B cell (primary cell): ENCODE measurements at regions not wholly inside any gene's neighbourhood (a gene's known extent, or its start where the extent isn't known, plus 50 kb on each side); places are given as distances from the start of the nearest gene placed in this dataset.

ENCODE experiments used
- ATAC-seq: fragments of 200-7000 bp; cut with Tn5 transposase; one replicate; pipeline ENCODE4 v1.10.0; 2021; ENCODE audit warnings: low read depth, mild to moderate bottlenecking, moderate number of reproducible peaks, moderate library complexity
- CTCF ChIA-PET: fragments of 350-600 bp; sonication (Branson Sonifier 250); formaldehyde crosslinking; loops from one replicate; lab custom pipeline; 2021; ENCODE audit warnings: antibody characterized with exemption, inconsistent platforms; lab: Charles Lee
- POLR2A ChIA-PET: fragments of 350-600 bp; sonication (Branson Sonifier 250); formaldehyde crosslinking; loops from one replicate; lab custom pipeline; 2021; ENCODE audit warnings: antibody characterized with exemption; lab: Charles Lee
- DNase-seq: peaks from one replicate; pipeline ENCODE4 v3.0.0; 2013
- H2AFZ ChIP-seq: 2 replicates; pipeline ENCODE4 v1.6.1; 2012; ENCODE audit warnings: mild to moderate bottlenecking, low read depth, low read length; ENCODE audit not compliant: insufficient read depth, poor library complexity, severe bottlenecking
- H3K27ac ChIP-seq, 2 donors: 1 replicate in 1 of 2; 2 replicates in 1 of 2; pipeline ENCODE4 v1.5.1; 2012 to 2013; ENCODE audit warnings: low read length in 2 of 2, mild to moderate bottlenecking in 2 of 2, moderate library complexity in 1 of 2
- H3K27me3 ChIP-seq, 4 experiments: fragments of 200-600 bp in 1 of 4; sonication (generic) in 1 of 4; replicated peaks in 1 of 4; 1 replicate in 2 of 4; 2 replicates in 2 of 4; pipeline versions ENCODE4 v1.6.1 to v1.7.0; 2013 to 2016; ENCODE audit warnings: low read length in 3 of 4, mild to moderate bottlenecking in 2 of 4, mixed read lengths in 1 of 4, moderate library complexity in 1 of 4; ENCODE audit not compliant: insufficient read depth in 4 of 4, control insufficient read depth in 3 of 4; ENCODE audit errors: control extremely low read depth in 1 of 4
- H3K36me3 ChIP-seq, 2 experiments: replicated peaks in 1 of 2; 1 replicate in 1 of 2; 2 replicates in 1 of 2; pipeline versions ENCODE4 v1.6.1 to v1.7.1; 2013; ENCODE audit warnings: low read length in 1 of 2; ENCODE audit not compliant: insufficient read depth in 2 of 2, control insufficient read depth in 1 of 2; ENCODE audit errors: control extremely low read depth in 1 of 2, extremely low read depth in 1 of 2
- H3K4me1 ChIP-seq, 2 donors: fragments of 200-600 bp in 1 of 2; sonication (generic) in 1 of 2; 1 replicate in 1 of 2; 2 replicates in 1 of 2; pipeline versions ENCODE4 v1.5.1 to v1.6.1; 2013 to 2017; ENCODE audit warnings: low read length in 2 of 2; ENCODE audit not compliant: control insufficient read depth in 2 of 2, insufficient read depth in 2 of 2
- H3K4me2 ChIP-seq: replicated peaks from 2 replicates; pipeline ENCODE3; 2012; ENCODE audit warnings: mild to moderate bottlenecking, low read depth, low read length; ENCODE audit not compliant: poor library complexity, severe bottlenecking
- H3K4me3 ChIP-seq, 5 experiments: fragments of 200-600 bp in 1 of 5; sonication (generic) in 1 of 5; 1 replicate in 3 of 5; 2 replicates in 2 of 5; pipeline versions ENCODE4 v1.5.1 to v1.7.0; 2011 to 2016; ENCODE audit warnings: low read length in 4 of 5, mild to moderate bottlenecking in 4 of 5, low read depth in 2 of 5, control low read depth in 1 of 5, moderate library complexity in 1 of 5; ENCODE audit not compliant: insufficient read depth in 1 of 5; ENCODE audit errors: control extremely low read depth in 1 of 5, extremely low read depth in 1 of 5
- H3K79me2 ChIP-seq: fragments of 200-600 bp; sonication (generic); one replicate; pipeline ENCODE4 v1.6.0; 2016; ENCODE audit warnings: low read length; ENCODE audit not compliant: control insufficient read depth, insufficient read depth
- H3K9ac ChIP-seq: fragments of 200-600 bp; sonication (generic); 2 replicates; pipeline ENCODE4 v1.6.1; 2017; ENCODE audit warnings: mild to moderate bottlenecking, low read length, moderate library complexity
- H3K9me3 ChIP-seq, 3 donors: one replicate each; pipeline versions ENCODE4 v1.6.1 to v1.7.1; 2013; ENCODE audit warnings: low read length in 2 of 3; ENCODE audit not compliant: control insufficient read depth in 2 of 3, insufficient read depth in 1 of 3; ENCODE audit errors: control extremely low read depth in 1 of 3
- H4K20me1 ChIP-seq: 2 replicates; pipeline ENCODE4 v1.6.0; 2012; ENCODE audit warnings: mild to moderate bottlenecking, low read length; ENCODE audit not compliant: insufficient read depth, control insufficient read depth, poor library complexity, severe bottlenecking
- H3K27ac Mint-ChIP-seq: one replicate; pipeline ENCODE4 v1.8.0; 2021; ENCODE audit warnings: mixed read lengths
- H3K27me3 Mint-ChIP-seq: one replicate; pipeline ENCODE4 v1.8.0; 2021; ENCODE audit warnings: mixed read lengths
- H3K4me1 Mint-ChIP-seq: one replicate; pipeline ENCODE4 v1.8.0; 2021; ENCODE audit warnings: mixed read lengths
- H3K4me3 Mint-ChIP-seq: one replicate; pipeline ENCODE4 v1.8.0; 2021; ENCODE audit warnings: mixed read lengths
- H3K9me3 Mint-ChIP-seq: one replicate; pipeline ENCODE4 v1.8.0; 2022; ENCODE audit warnings: mixed read lengths; ENCODE audit not compliant: insufficient read depth
- EZH2 ChIP-seq: IDR thresholded peaks from 2 replicates; pipeline ENCODE4 v1.6.1; 2012; ENCODE audit warnings: borderline replicate concordance, low read depth, mild to moderate bottlenecking, moderate library complexity, low read length; ENCODE audit not compliant: insufficient read depth, poor library complexity, severe bottlenecking
- WGBS: methylation state at CpG from one replicate; pipeline ENCODE4 v1.1.5; 2013; ENCODE audit warnings: missing lambda C conversion rate; ENCODE audit not compliant: insufficient coverage; 5-methylcytosine and 5-hydroxymethylcytosine counted together
- intact Hi-C: fragments of 100-400 bp; cut with micrococcal nuclease; formaldehyde crosslinking; loops from one replicate; pipeline ENCODE4 v1.10.0; 2022
- TF ChIP-seq, protein P1 (sequence below): fragments of 200-600 bp; IDR thresholded peaks from one replicate; pipeline ENCODE4 v1.8.0; 2022; ENCODE audit warnings: antibody characterized with exemption, mild to moderate bottlenecking

DNA sequence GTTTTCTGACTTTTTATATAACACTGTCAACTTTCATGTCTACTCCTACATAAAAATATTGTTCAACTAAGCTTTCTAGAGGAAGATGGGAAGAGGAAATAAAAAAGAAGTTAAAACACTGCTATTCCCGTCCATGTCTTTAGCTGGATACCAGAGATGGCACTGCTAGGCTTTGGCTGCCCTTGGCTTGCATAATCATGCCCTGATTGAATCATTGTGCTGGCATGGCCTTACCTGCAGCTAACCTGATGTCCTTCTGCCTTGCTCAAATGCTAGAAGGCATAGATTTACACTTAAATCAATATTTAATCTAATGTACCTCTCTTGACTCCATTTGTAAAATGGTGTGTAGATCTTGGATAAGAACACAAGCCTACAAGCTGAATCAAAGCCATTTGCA, 539.7 kb upstream of the IL12A start:
- H3K79me2 ChIP-seq: no peaks in the 10 kb centered on the region
- WGBS: 92% methylated on average over 1 of the region's 1 CpG
- no peak overlapping the region for H3K4me3 ChIP-seq
- no peak overlapping the region for H2AFZ ChIP-seq
- H3K4me3 Mint-ChIP-seq: no peak overlapping the region
- H3K36me3 ChIP-seq: no peaks in the 10 kb centered on the region
- no peak overlapping the region for H3K9ac ChIP-seq
- no peaks in the 10 kb centered on the region for H3K9me3 ChIP-seq
- ChIA-PET POLR2A (no interaction called here), CTCF (no interaction called here)
- no peaks in the 10 kb centered on the region for H3K27me3 ChIP-seq
- ATAC-seq (no peak), DNase-seq (no peak)
- intact Hi-C loops: no loop called here
- no peak overlapping the region for H3K4me2 ChIP-seq
- H3K27me3 Mint-ChIP-seq: no peaks in the 10 kb centered on the region
- TF ChIP-seq EZH2: no peak
- TF ChIP-seq, protein P1, sequence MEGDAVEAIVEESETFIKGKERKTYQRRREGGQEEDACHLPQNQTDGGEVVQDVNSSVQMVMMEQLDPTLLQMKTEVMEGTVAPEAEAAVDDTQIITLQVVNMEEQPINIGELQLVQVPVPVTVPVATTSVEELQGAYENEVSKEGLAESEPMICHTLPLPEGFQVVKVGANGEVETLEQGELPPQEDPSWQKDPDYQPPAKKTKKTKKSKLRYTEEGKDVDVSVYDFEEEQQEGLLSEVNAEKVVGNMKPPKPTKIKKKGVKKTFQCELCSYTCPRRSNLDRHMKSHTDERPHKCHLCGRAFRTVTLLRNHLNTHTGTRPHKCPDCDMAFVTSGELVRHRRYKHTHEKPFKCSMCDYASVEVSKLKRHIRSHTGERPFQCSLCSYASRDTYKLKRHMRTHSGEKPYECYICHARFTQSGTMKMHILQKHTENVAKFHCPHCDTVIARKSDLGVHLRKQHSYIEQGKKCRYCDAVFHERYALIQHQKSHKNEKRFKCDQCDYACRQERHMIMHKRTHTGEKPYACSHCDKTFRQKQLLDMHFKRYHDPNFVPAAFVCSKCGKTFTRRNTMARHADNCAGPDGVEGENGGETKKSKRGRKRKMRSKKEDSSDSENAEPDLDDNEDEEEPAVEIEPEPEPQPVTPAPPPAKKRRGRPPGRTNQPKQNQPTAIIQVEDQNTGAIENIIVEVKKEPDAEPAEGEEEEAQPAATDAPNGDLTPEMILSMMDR: no peak
- H3K4me1 Mint-ChIP-seq: no peaks in the 10 kb centered on the region
- peaks cover 2% of the 10 kb centered on the region for H3K9me3 Mint-ChIP-seq
- no peaks in the 10 kb centered on the region for H3K4me1 ChIP-seq
- H4K20me1 ChIP-seq: no peaks in the 10 kb centered on the region
- no peak overlapping the region for H3K27ac ChIP-seq
- H3K27ac Mint-ChIP-seq: no peak overlapping the region

DNA sequence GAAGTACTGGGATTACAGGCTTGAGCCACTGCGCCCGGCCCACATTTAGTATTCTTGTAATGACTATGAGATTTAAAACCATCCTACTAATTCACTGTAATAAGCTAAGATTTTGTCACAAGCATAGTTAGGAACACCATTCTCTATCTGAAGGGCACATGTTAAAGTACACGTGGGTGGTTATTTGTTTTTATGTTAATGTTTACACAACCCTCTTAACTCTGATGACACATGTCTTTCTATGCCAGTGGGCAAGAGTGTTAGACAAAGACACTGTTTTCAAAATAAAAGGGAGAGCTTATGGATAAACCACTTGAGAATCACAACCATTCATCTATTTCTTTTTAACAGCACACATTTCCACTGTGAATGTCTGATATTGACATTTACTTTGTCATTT, 537.6 kb upstream of the IL12A start:
- H3K4me1 Mint-ChIP-seq: no peaks in the 10 kb centered on the region
- Histone ChIP-seq H3K27ac (no peak overlapping the region), H3K9ac (no peak overlapping the region), H3K4me2 (no peak overlapping the region), H3K79me2 (no peaks in the 10 kb centered on the region), H3K27me3 (no peaks in the 10 kb centered on the region), H4K20me1 (no peaks in the 10 kb centered on the region), H2AFZ (no peak overlapping the region), H3K4me1 (no peaks in the 10 kb centered on the region), H3K9me3 (no peaks in the 10 kb centered on the region), H3K4me3 (no peak overlapping the region), H3K36me3 (no peaks in the 10 kb centered on the region)
- DNase-seq: no peak
- no peak for ATAC-seq
- H3K9me3 Mint-ChIP-seq: no peaks in the 10 kb centered on the region
- CTCF ChIA-PET: no interaction called here
- no peak overlapping the region for H3K4me3 Mint-ChIP-seq
- no peaks in the 10 kb centered on the region for H3K27me3 Mint-ChIP-seq
- no peak overlapping the region for H3K27ac Mint-ChIP-seq
- TF ChIP-seq, protein P1: no peak
- no peak for TF ChIP-seq EZH2
- intact Hi-C loops: no loop called here
- POLR2A ChIA-PET: no interaction called here
- no CpG with 5 or more reads among the region's 3 CpGs for WGBS
